K562 (cell line): ENCODE measurements at regions not wholly inside any gene's neighbourhood (a gene's known extent, or its start where the extent isn't known, plus 50 kb on each side); places are given as distances from the start of the nearest gene placed in this dataset.

Source experiments
- C11orf30 ChIP-seq: fragments of 450-650 bp; IDR thresholded peaks from 2 replicates; pipeline ENCODE4 v1.6.1; 2016; ENCODE audit warnings: low read depth, mild to moderate bottlenecking
- CREBBP ChIP-seq: IDR thresholded peaks from one replicate; pipeline ENCODE4 v1.6.1; 2012; ENCODE audit warnings: low read depth, mild to moderate bottlenecking, control low read depth, inconsistent platforms, low read length
- HNRNPLL ChIP-seq: fragments of 200-400 bp; formaldehyde crosslinking; IDR thresholded peaks from 2 replicates; pipeline ENCODE4 v1.6.1; 2017; ENCODE audit warnings: low read length, low read depth, mild to moderate bottlenecking; ENCODE audit not compliant: poor library complexity, severe bottlenecking
- MBD1 ChIP-seq: fragments of 250-450 bp; sonication (Bioruptor Pico); IDR thresholded peaks from 2 replicates; pipeline ENCODE4 v1.8.0; 2022; ENCODE audit warnings: inconsistent platforms
- MTA1 ChIP-seq: fragments of 450-650 bp; IDR thresholded peaks from 2 replicates; pipeline ENCODE4 v1.6.1; 2017; ENCODE audit warnings: borderline replicate concordance
- RBM39 ChIP-seq: fragments of 200-400 bp; formaldehyde crosslinking; optimal IDR thresholded peaks from 2 replicates; pipeline ENCODE3; 2018; ENCODE audit warnings: low read depth, low read length
- SMAD1 ChIP-seq: fragments of 150-350 bp; IDR thresholded peaks from 2 replicates; pipeline ENCODE4 v1.6.1; 2014; ENCODE audit warnings: low read length, low read depth; ENCODE audit not compliant: partially characterized antibody
- TEAD4 ChIP-seq, 2 experiments: sonication (generic) in 1 of 2; formaldehyde crosslinking in 1 of 2; IDR thresholded peaks; 2 replicates each; pipeline versions ENCODE4 v1.6.1 to v1.8.0; 2012 to 2022; ENCODE audit warnings: borderline replicate concordance in 1 of 2, inconsistent platforms in 1 of 2, low read length in 1 of 2, mild to moderate bottlenecking in 1 of 2, missing genetic modification reagents in 1 of 2
- YY1 ChIP-seq, 3 experiments: IDR thresholded peaks; 2 replicates each; pipeline ENCODE4 v1.6.1; 2011; ENCODE audit warnings: low read length in 2 of 3, mild to moderate bottlenecking in 2 of 3, moderate library complexity in 2 of 3, borderline replicate concordance in 1 of 3, control low read depth in 1 of 3, low read depth in 1 of 3; ENCODE audit not compliant: insufficient read depth in 3 of 3, insufficient replicate concordance in 2 of 3, control insufficient read depth in 1 of 3, insufficient read length in 1 of 3; ENCODE audit errors: extremely low read depth in 1 of 3
- ZFP1 ChIP-seq: fragments of 450-650 bp; formaldehyde crosslinking; IDR thresholded peaks from 2 replicates; pipeline ENCODE4 v1.4.0; 2020; ENCODE audit warnings: mild to moderate bottlenecking, mixed read lengths
- ZNF12 ChIP-seq: sonication (generic); formaldehyde crosslinking; IDR thresholded peaks from 2 replicates; pipeline ENCODE4 v1.4.0; 2020; ENCODE audit warnings: mild to moderate bottlenecking, missing genetic modification reagents

- no peak for TF ChIP-seq MBD1 (CRISPR knock-in tag)
- no peak for TF ChIP-seq HNRNPLL
- TF ChIP-seq RBM39: no peak
- TF ChIP-seq MTA1: no peak
- TF ChIP-seq SMAD1: no peak
- no peak for TF ChIP-seq C11orf30
- TF ChIP-seq CREBBP: no peak
- no peak for TF ChIP-seq ZNF12
- TF ChIP-seq ZFP1 (CRISPR knock-in tag): no peak
- TF ChIP-seq YY1 (IDR thresholded peaks at IDR 0.05; ENCODE audit: borderline replicate concordance in 1 of 3, control insufficient read depth in 1 of 3, extremely low read depth in 1 of 3, insufficient read depth in 3 of 3, insufficient read length in 1 of 3, insufficient replicate concordance in 2 of 3, low read depth in 1 of 3, low read length in 2 of 3): no peak
- TF ChIP-seq TEAD4 (IDR thresholded peaks at IDR 0.05; ENCODE audit: low read length): no peak
- no peak for TF ChIP-seq TEAD4 (CRISPR knock-in tag; IDR thresholded peaks at IDR 0.05; ENCODE audit: borderline replicate concordance)
Observed at GRCh38 chr6:12555781-12556180, 160.8 kb upstream of the PHACTR1 start (continued).
